ENCODE measurements at regions not wholly inside any gene's neighbourhood (a gene's known extent, or its start where the extent isn't known, plus 50 kb on each side); places are given as distances from the start of the nearest gene placed in this dataset.
A peak's percentile ranks its signal among the peaks of the same experiment; 100 is the strongest.

DNA sequence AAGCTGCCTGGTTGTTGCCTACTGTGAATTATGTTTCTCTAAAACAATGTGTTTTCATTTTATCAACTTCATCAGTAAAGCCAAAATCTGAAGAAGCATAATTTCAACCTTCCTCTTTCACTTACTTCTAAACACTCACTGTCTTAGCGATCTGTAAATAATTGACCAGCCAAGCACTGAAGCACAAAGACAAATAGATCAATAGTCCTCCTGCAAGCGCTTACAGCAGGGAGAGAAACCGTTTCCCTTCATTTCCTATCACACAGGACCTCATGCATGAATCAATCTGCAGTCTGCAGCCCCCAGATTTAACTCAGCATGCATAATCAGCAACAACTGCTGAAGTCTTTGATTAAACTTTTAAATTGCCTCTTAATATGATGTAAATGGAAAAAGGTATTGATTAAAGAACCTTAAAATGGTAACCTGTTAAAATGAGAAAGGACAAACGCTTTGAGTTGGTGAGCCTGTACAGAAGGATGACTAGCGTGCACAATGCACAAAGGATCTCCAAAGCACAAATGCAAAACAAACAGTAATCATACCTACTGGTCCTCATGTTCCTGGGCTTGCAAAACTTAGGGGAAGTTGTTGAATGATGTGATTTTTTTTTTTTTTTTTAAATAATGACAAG lies 370.2 kb upstream of the ZNF385D start:
- Histone ChIP-seq H3K4me1 (peaks cover 16% of the 10 kb centered on the region), H3K9me3 (no peaks in the 10 kb centered on the region), H3K4me3 (no peak overlapping the region), H3K27me3 (no peaks in the 10 kb centered on the region), H3K36me3 (replicated peaks in 1 of 2; ENCODE audit: insufficient read depth in 1 of 2, low read depth in 2 of 2) (no peaks in the 10 kb centered on the region), H3K27ac (no peak overlapping the region)
- intact Hi-C loops (cut with DNase I): no loop called here
- ATAC-seq (peak; percentile 71), DNase-seq (no peak)
- TF ChIP-seq POLR2A (IDR thresholded peaks at IDR 0.05) (no peak), CTCF (IDR thresholded peaks at IDR 0.05) (no peak)
- WGBS, 2 donors: 14% methylated on average over 5 of the region's 5 CpGs

GRCh38 chr3:22122567-22122966 lies 371.6 kb upstream of the ZNF385D start:
- H3K4me3 ChIP-seq: no peak overlapping the region
- TF ChIP-seq CTCF (IDR thresholded peaks at IDR 0.05) (no peak), POLR2A (IDR thresholded peaks at IDR 0.05) (no peak)
- intact Hi-C loops (cut with DNase I): no loop called here
- peaks cover 16% of the 10 kb centered on the region for H3K4me1 ChIP-seq
- H3K36me3 ChIP-seq (replicated peaks in 1 of 2; ENCODE audit: insufficient read depth in 1 of 2, low read depth in 2 of 2): no peaks in the 10 kb centered on the region
- H3K9me3 ChIP-seq: no peaks in the 10 kb centered on the region
- ATAC-seq: no peak
- no peaks in the 10 kb centered on the region for H3K27me3 ChIP-seq
- 83 to 85% methylated on average over 3 of the region's 3 CpGs for whole genome bisulfite sequencing, 2 donors
- no peak overlapping the region for H3K27ac ChIP-seq
- no peak for DNase-seq

GRCh38 chr3:22129101-22129500 lies 378.1 kb upstream of the ZNF385D start:
- no peak for DNase-seq
- ATAC-seq: no peak
- intact Hi-C loops (cut with DNase I): no loop called here
- Histone ChIP-seq H3K36me3 (replicated peaks in 1 of 2; ENCODE audit: insufficient read depth in 1 of 2, low read depth in 2 of 2) (no peaks in the 10 kb centered on the region), H3K27ac (no peak overlapping the region), H3K9me3 (no peaks in the 10 kb centered on the region), H3K4me3 (no peak overlapping the region), H3K27me3 (no peaks in the 10 kb centered on the region), H3K4me1 (no peaks in the 10 kb centered on the region)
- WGBS, 2 donors: 82 to 88% methylated on average over 2 of the region's 2 CpGs
- TF ChIP-seq CTCF (IDR thresholded peaks at IDR 0.05) (no peak), POLR2A (IDR thresholded peaks at IDR 0.05) (no peak)

DNA sequence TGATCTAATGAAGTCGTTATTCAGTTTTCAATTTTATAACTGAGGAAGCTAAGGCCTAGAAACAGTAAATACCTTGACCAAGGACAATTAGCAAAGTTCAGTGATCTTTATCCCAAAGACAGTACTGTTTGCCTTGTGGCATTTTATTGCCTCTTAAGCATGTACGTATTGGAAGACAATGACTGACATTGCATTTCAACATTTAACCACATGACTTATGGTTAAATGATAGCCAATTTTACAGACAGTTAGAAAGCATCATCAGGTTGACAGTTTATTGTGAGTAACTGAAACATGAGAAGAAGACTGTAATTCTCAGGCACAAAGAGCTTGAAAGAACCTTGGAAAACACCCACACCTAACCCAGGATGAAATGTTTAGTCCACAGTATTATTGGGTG lies 390.8 kb upstream of the ZNF385D start:
- 43 to 49% methylated on average over 2 of the region's 2 CpGs for WGBS, 2 donors
- no peak overlapping the region for H3K4me3 ChIP-seq
- intact Hi-C loops (cut with DNase I): no loop called here

More for the DNA sequence above, 390.8 kb upstream of the ZNF385D start:
- Histone ChIP-seq H3K9me3 (no peaks in the 10 kb centered on the region), H3K4me1 (no peaks in the 10 kb centered on the region), H3K27me3 (no peaks in the 10 kb centered on the region), H3K27ac (no peak overlapping the region), H3K36me3 (replicated peaks in 1 of 2; ENCODE audit: insufficient read depth in 1 of 2, low read depth in 2 of 2) (no peaks in the 10 kb centered on the region)
- TF ChIP-seq POLR2A (IDR thresholded peaks at IDR 0.05) (no peak), CTCF (IDR thresholded peaks at IDR 0.05) (no peak)
- ATAC-seq (no peak), DNase-seq (no peak)
